ENCODE measurements at regions not wholly inside any gene's neighbourhood (a gene's known extent, or its start where the extent isn't known, plus 50 kb on each side); places are given as distances from the start of the nearest gene placed in this dataset.

- intact Hi-C loops (cut with micrococcal nuclease; ENCODE audit: unreplicated experiment) (loop anchor here (10.0 kb wide), 1 partner anchor 347 kb away; no protein-coding TSS in a partner anchor), in situ Hi-C loops (cut with MboI) (loop anchor here (10.0 kb wide), 1 partner anchor 337 kb away; no protein-coding TSS in a partner anchor)
- SMC1A ChIA-PET (ENCODE audit: uncharacterized antibody, unreplicated experiment) = no interaction called here
- Histone ChIP-seq H4K20me1 (ENCODE audit: control insufficient read depth, insufficient read depth) (no peaks in the 10 kb centered on the region), H3K79me2 (ENCODE audit: control insufficient read depth, insufficient read depth, low read length) (no peaks in the 10 kb centered on the region), H2AFZ (ENCODE audit: control insufficient read depth, low read depth, low read length) (no peak overlapping the region), H3K4me2 (ENCODE audit: control insufficient read depth, insufficient read depth) (no peak overlapping the region), H3K4me3 (no peak overlapping the region), H3K36me3 (ENCODE audit: control insufficient read depth in 2 of 2, insufficient read depth in 2 of 2, low read length in 1 of 2) (no peaks in the 10 kb centered on the region), H3K9ac (ENCODE audit: control insufficient read depth, insufficient read depth, low read length) (no peak overlapping the region), H3K27me3 (replicated peaks in 1 of 2; ENCODE audit: control insufficient read depth in 2 of 2, insufficient read depth in 2 of 2, low read length in 1 of 2) (no peaks in the 10 kb centered on the region; a peak in 1 of 4 replicates), H3K27ac (ENCODE audit: control insufficient read depth, insufficient read depth) (no peak overlapping the region), H3K9me3 (replicated peaks; ENCODE audit: control insufficient read depth, insufficient read depth, low read length) (no peaks in the 10 kb centered on the region; the same call in 2 of the 3 replicates), H3K4me1 (ENCODE audit: control insufficient read depth, insufficient read depth, low read length) (no peaks in the 10 kb centered on the region)
- no TSS peak for BruUV-seq (replicated peaks)
- CTCF ChIA-PET = no interaction called here
- ATAC-seq (no peak), FAIRE-seq (no peak), DNase-seq (ENCODE audit: low read depth, low spot score) (no peak)
- TF ChIP-seq ATF7 (IDR thresholded peaks at IDR 0.05; ENCODE audit: low read depth) (no peak), TAF1 (IDR thresholded peaks at IDR 0.05; ENCODE audit: borderline replicate concordance, low read depth, low read length) (no peak), CREM (IDR thresholded peaks at IDR 0.05; ENCODE audit: low read depth) (no peak), ZNF274 (IDR thresholded peaks at IDR 0.05; ENCODE audit: insufficient read depth, insufficient read length) (no peak), SKIL (IDR thresholded peaks at IDR 0.05; ENCODE audit: low read depth, poor library complexity, severe bottlenecking) (no peak), ZZZ3 (IDR thresholded peaks at IDR 0.05; ENCODE audit: control insufficient read depth, insufficient read length, low read depth) (no peak)
- 33% methylated on average over 10 of the region's 10 CpGs for WGBS (ENCODE audit: insufficient coverage, insufficient replicate concordance, low lambda C conversion rate, missing lambda C conversion rate)
- POLR2A ChIA-PET = no interaction called here
- RAD21 ChIA-PET (ENCODE audit: unreplicated experiment) = no interaction called here
Observed at GRCh38 chr9:126147186-126147935, 179.3 kb upstream of the MVB12B start.

All from GM12878 (cell line).